Immature natural killer cell (primary cell): ENCODE measurements at regions not wholly inside any gene's neighbourhood (a gene's known extent, or its start where the extent isn't known, plus 50 kb on each side); places are given as distances from the start of the nearest gene placed in this dataset.

Experiments used
- DNase-seq, 3 donors: peaks; one replicate each; pipeline ENCODE4 v3.0.0; 2022; ENCODE audit warnings: mixed read lengths in 1 of 3
- H3K27ac Mint-ChIP-seq, 6 donors: one replicate each; pipeline ENCODE4 v1.8.0; 2020; ENCODE audit warnings: mixed read lengths in 6 of 6, mild to moderate bottlenecking in 5 of 6, inconsistent platforms in 4 of 6, moderate library complexity in 3 of 6
- H3K27me3 Mint-ChIP-seq, 3 donors: one replicate each; pipeline ENCODE4 v1.8.0; 2020 to 2021; ENCODE audit warnings: low read depth in 3 of 3, mild to moderate bottlenecking in 3 of 3, mixed read lengths in 3 of 3, moderate library complexity in 3 of 3, inconsistent platforms in 1 of 3
- H3K36me3 Mint-ChIP-seq, 3 donors: one replicate each; pipeline ENCODE4 v1.8.0; 2020; ENCODE audit warnings: mixed read lengths in 3 of 3, inconsistent platforms in 2 of 3, mild to moderate bottlenecking in 2 of 3
- H3K4me1 Mint-ChIP-seq, 2 donors: one replicate each; pipeline ENCODE4 v1.8.0; 2020; ENCODE audit warnings: inconsistent platforms in 2 of 2, mild to moderate bottlenecking in 2 of 2, mixed read lengths in 2 of 2, moderate library complexity in 1 of 2
- H3K4me3 Mint-ChIP-seq, 5 donors: one replicate each; pipeline ENCODE4 v1.8.0; 2020; ENCODE audit warnings: mild to moderate bottlenecking in 5 of 5, mixed read lengths in 5 of 5, inconsistent platforms in 3 of 5, moderate library complexity in 3 of 5
- H3K9me3 Mint-ChIP-seq, 6 donors: one replicate each; pipeline ENCODE4 v1.8.0; 2020; ENCODE audit warnings: mild to moderate bottlenecking in 6 of 6, mixed read lengths in 6 of 6, inconsistent platforms in 4 of 6, moderate library complexity in 3 of 6

DNA sequence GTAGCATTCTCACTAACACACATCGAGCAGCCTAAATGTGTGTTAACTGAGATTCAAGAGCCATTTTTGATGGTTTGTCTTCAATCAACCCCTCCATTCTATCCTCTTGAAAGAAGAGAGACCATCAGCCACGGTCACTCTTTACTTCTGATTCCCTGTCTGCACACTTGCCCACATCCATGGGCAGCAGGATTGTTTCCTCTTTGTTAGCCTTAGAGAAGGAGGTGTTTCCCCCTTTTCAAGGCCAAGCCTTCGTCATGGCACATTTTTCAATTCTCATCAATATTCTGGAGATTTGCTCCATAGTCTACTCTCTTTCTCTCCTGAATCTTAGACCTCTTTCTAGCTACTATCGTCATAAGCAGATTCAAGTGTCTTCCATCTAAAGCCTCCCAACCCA, 522.4 kb upstream of the NAALADL2 start:
- no peak overlapping the region for H3K4me3 Mint-ChIP-seq
- H3K27ac Mint-ChIP-seq, result no peak overlapping the region
- peaks cover 5 to 26% (median 13%) of the 10 kb centered on the region in 6 donors for H3K9me3 Mint-ChIP-seq
- peaks cover 0 to 2% (median 0%) of the 10 kb centered on the region in 3 donors for H3K27me3 Mint-ChIP-seq
- no peaks in the 10 kb centered on the region for H3K4me1 Mint-ChIP-seq
- no peaks in the 10 kb centered on the region for H3K36me3 Mint-ChIP-seq
- no peak for DNase-seq

DNA sequence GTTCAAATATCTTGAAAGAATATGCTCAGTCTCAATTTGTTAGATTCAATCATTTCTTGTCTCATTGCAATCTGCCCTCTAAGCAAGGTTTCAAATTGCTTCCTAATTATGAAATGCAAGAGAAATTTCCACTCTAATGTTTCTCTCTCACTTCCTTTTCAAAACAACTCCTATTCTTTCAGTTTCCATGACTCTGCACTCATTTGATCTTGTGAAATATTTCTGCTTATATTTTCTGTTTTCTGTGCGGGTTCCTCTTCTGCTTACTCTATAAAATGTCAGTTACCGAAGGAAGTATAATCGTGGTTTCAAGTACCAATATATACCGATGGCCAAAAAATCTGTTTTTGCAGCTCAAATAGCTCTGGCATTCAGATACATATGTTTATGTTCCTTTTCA, 521.9 kb upstream of the NAALADL2 start:
- peaks cover 0 to 2% (median 0%) of the 10 kb centered on the region in 3 donors for H3K27me3 Mint-ChIP-seq
- H3K27ac Mint-ChIP-seq, result no peak overlapping the region
- no peak for DNase-seq
- no peaks in the 10 kb centered on the region for H3K36me3 Mint-ChIP-seq
- peaks cover 5 to 26% (median 11%) of the 10 kb centered on the region in 6 donors for H3K9me3 Mint-ChIP-seq
- no peak overlapping the region for H3K4me3 Mint-ChIP-seq
- H3K4me1 Mint-ChIP-seq, result no peaks in the 10 kb centered on the region

DNA sequence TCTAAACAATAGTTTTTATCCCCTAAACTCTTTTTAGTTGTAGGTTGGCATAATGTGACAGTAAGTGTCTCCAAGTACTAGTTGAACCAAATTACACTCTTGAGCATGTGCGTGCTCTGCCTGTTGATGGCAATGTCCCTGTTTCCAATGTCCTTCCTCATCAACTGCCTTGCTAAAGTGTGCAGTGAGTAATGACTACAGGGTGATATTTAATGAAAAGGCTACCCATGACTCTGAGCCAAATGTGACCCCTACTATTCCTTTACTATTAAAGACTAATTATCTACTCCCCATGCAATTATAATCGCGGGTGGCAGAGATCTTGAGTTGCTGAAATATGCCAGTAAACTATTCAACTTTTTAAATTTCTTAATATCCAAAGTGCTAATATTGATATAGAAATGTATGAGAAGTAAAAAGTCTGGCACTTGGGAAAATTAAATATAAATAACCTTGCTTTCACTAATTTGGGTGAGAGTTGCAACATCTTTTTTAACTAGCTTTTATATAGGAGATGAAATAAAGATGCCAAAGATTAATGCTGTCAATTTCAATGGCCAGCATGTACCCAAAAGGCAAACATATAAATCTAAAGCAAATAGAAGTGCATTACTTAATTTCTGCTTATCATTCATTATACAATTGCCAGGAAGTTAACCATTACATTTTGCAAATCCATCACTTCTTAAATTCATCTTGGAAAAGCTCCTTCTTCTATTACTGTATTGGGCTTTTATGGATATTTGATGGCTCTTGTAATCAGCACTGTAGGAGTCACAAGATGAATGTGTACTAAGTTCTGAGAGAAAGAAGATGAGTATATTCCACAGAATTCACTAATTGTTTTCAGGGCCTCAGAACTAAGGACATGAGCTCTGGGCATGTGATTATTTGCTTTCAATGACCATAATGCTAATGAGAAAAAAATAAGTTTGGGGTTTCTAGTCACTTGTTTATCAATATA, 518.2 kb upstream of the NAALADL2 start:
- H3K4me3 Mint-ChIP-seq, result no peak overlapping the region
- H3K27ac Mint-ChIP-seq, result no peak overlapping the region
- peaks cover 0 to 2% (median 0%) of the 10 kb centered on the region in 3 donors for H3K27me3 Mint-ChIP-seq
- no peak for DNase-seq
- H3K9me3 Mint-ChIP-seq, result peaks cover 5 to 26% (median 7%) of the 10 kb centered on the region in 6 donors
- H3K4me1 Mint-ChIP-seq, result no peaks in the 10 kb centered on the region
- no peaks in the 10 kb centered on the region for H3K36me3 Mint-ChIP-seq

DNA sequence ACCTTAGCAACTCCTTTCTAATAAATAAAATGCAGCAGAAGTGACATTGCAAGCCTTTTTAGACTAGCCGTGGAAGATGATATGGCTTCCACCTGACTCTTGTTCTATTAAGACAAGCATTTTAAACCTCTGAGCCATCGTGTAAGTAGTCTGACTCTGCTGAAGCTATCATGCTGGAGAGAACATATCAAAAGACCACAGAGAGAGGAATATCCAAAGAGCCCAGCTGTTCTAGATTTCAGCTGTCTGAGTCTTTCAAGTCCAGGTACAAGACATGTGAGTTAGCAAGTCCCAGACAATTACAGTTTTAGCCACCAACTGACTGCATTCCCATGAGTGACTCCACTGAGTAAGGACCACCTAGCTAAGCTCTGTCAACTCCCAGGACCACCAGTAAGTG, 517.0 kb upstream of the NAALADL2 start:
- Mint-ChIP-seq H3K4me1 (no peaks in the 10 kb centered on the region), H3K4me3 (no peak overlapping the region), H3K9me3 (peaks cover 2 to 21% (median 5%) of the 10 kb centered on the region in 6 donors), H3K27ac (no peak overlapping the region), H3K36me3 (no peaks in the 10 kb centered on the region), H3K27me3 (peaks cover 0 to 2% (median 0%) of the 10 kb centered on the region in 3 donors)
- no peak for DNase-seq

DNA sequence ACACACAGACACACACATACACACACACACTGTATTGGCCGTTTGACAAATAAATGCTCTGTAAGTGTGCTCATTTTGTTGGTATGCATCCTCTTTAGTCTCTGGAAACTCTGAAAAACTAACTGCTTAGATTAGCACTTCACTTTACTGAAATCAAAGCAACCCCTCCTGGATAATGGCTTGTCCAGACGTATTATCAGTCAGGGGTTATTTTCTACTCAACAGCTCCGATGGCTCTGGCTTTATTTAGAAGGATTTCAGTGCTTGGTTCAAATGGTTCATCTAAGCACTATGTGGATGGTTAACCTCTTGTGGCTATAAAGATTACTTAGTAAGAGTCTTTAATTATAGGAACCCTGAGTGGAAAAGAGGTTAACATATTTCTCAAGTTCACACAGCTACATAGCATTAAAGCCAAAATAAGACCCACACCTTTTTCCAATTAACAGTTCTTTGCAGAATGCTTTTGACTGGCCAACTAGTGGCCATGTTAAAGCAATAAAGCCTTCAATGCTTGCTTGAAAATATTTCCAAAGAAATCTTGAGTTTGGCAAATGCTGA, 516.1 kb upstream of the NAALADL2 start:
- peaks cover 0 to 2% (median 0%) of the 10 kb centered on the region in 3 donors for H3K27me3 Mint-ChIP-seq
- H3K27ac Mint-ChIP-seq, result no peak overlapping the region
- H3K4me1 Mint-ChIP-seq, result no peaks in the 10 kb centered on the region
- H3K4me3 Mint-ChIP-seq, result no peak overlapping the region
- DNase-seq, result no peak
- H3K36me3 Mint-ChIP-seq, result peaks cover 0 to under 1% (median 0%) of the 10 kb centered on the region in 3 donors
- peaks cover 3 to 20% (median 7%) of the 10 kb centered on the region in 6 donors for H3K9me3 Mint-ChIP-seq

DNA sequence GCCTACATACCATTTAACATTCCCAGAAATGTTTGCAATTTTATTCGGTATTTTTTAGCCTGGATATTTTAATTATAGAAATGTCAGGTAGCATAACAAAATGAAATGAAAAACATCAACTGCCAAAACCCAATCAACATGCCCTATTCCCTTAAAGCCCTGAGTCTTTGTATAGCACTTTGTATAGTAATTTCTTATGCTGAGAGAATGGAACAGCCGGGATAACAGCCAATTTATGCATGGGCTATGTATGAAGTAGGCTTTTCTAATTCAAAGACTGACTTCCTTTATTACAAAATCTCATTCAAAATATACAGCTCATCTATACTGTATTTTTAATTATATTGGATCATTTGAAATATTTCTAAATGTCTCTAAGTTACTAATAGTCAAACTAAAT, 513.0 kb upstream of the NAALADL2 start:
- peaks cover 0 to 4% (median 0%) of the 10 kb centered on the region in 3 donors for H3K36me3 Mint-ChIP-seq
- H3K27me3 Mint-ChIP-seq, result no peaks in the 10 kb centered on the region
- no peak for DNase-seq
- peaks cover 0 to 32% (median 8%) of the 10 kb centered on the region in 6 donors for H3K9me3 Mint-ChIP-seq
- no peak overlapping the region for H3K27ac Mint-ChIP-seq
- H3K4me1 Mint-ChIP-seq, result no peaks in the 10 kb centered on the region
- H3K4me3 Mint-ChIP-seq, result no peak overlapping the region

DNA sequence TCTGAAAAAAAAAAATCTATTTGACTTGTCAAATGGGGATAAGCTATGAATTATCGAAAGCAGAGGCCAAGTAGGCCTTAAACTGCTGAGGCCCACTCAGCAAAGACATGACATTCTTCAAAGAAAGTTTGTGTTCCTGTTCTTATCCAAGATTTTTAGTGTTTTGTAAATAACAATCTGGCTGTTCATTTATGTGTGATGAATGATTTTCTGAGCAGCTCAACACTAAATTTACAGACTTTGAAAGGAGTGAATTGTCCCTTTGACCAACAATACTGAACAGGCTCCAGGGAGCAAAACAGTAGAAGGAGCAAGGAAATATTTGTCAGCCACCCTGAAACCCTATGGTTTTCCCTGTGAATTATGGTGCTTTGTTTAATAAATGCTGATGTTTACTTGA, 512.6 kb upstream of the NAALADL2 start:
- Mint-ChIP-seq H3K27ac (no peak overlapping the region), H3K4me1 (no peaks in the 10 kb centered on the region), H3K4me3 (no peak overlapping the region), H3K9me3 (peaks cover 0 to 36% (median 8%) of the 10 kb centered on the region in 6 donors), H3K36me3 (peaks cover 0 to 4% (median 0%) of the 10 kb centered on the region in 3 donors), H3K27me3 (no peaks in the 10 kb centered on the region)
- no peak for DNase-seq

DNA sequence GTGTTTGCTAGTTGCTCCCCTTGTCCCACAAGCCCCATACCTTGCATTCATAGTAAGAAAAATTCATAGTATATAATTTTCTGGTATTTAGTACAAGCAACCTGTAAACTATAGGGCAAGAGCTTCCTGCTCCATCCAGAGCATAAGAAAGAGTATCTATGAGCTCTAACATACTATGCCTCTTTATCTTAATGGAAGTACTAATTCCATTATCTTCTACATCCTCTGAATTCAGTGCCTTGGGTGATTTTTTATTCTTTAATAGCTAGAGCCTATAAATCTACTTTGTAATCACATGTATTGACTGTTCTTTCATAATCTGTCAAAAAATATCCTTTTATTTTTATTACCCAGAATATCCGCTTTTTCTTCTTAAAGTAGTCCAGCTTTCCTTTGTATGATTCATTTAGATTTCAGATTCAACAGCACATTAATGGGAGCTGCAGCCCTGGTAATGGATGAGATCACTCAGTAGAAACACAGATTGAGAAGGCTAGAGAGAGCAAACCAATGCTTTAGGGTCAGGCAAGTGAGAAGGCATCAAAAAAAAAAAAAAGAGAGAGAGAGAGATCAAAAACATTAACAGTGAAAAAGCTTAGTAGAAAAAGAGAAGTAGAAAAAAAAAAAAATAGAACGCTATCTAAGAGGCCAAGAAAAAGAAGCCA, 511.5 kb upstream of the NAALADL2 start:
- H3K9me3 Mint-ChIP-seq, result peaks cover 0 to 38% (median 9%) of the 10 kb centered on the region in 6 donors

DNA sequence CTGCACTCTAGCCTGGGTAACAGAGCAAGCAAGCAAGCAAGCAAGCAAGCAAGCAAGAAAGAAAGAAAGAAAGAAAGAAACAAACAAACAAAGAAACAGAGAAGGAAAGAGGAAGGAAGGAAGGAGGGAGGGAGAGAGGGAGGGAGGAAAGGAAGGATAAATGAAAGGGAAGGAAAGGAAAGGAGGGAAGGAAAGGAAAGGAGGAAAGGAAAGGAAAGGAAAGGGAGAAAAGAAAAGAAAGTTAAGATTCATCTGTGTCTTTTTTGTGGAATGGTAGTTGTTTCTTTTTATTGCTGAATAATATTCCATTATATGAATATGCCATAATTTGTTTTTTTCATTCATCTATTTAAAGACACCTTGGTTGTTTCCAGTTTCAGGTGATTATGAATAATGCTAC, 506.9 kb upstream of the NAALADL2 start:
- Mint-ChIP-seq H3K9me3 (peaks cover 2 to 33% (median 9%) of the 10 kb centered on the region in 6 donors), H3K27me3 (no peaks in the 10 kb centered on the region), H3K27ac (peak overlapping the region in 1 of 6 donors; percentile 26), H3K4me1 (no peaks in the 10 kb centered on the region), H3K36me3 (peaks cover 0 to 4% (median 0%) of the 10 kb centered on the region in 3 donors), H3K4me3 (no peak overlapping the region)
- DNase-seq, result no peak

More for the DNA sequence above, 511.5 kb upstream of the NAALADL2 start:
- Mint-ChIP-seq H3K4me1 (no peaks in the 10 kb centered on the region), H3K36me3 (peaks cover 0 to 4% (median 0%) of the 10 kb centered on the region in 3 donors), H3K27ac (no peak overlapping the region), H3K4me3 (no peak overlapping the region), H3K27me3 (no peaks in the 10 kb centered on the region)
- no peak for DNase-seq

DNA sequence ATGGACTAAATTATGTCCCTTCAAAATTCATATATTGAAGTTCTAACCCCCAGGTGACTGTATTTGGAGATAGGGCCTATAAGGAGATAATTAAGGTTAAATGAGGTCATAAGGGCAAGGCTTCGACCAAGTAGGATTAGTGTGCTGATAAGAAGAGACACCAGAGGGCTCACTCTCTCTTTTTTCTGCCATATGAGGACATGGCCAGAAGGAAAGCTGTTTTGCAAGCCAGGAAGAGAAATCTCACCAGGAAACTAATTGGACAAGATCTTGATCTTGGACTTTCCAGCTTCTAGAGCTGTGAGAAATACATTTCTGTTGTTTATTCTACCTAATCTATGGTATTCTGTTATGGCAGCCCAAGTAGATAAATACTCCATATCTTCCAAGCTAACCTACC, 503.6 kb upstream of the NAALADL2 start:
- Mint-ChIP-seq H3K27me3 (no peaks in the 10 kb centered on the region), H3K36me3 (no peaks in the 10 kb centered on the region), H3K27ac (no peak overlapping the region), H3K4me1 (no peaks in the 10 kb centered on the region), H3K4me3 (no peak overlapping the region), H3K9me3 (peaks cover 0 to 25% (median 7%) of the 10 kb centered on the region in 6 donors)
- DNase-seq, result no peak

DNA sequence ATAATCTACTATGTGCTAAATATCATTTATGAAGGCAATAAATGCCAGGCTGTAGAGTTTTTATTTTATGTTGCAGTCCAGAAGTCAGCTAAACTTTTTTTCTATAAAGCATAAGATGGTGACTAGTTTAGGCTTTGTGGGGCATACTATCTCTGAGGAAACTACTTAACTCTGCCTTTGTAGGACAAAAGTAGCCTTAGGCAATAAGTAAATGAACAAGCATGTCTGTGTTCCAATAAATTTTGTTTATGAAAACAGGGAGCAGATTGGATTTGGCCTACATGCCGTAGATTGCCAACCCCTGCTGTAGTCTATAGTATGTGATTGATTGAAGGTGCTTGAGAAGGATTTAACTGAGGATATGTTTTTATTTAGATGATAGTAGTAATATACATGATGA, 502.5 kb upstream of the NAALADL2 start:
- Mint-ChIP-seq H3K27me3 (no peaks in the 10 kb centered on the region), H3K36me3 (no peaks in the 10 kb centered on the region), H3K4me1 (no peaks in the 10 kb centered on the region)

DNA sequence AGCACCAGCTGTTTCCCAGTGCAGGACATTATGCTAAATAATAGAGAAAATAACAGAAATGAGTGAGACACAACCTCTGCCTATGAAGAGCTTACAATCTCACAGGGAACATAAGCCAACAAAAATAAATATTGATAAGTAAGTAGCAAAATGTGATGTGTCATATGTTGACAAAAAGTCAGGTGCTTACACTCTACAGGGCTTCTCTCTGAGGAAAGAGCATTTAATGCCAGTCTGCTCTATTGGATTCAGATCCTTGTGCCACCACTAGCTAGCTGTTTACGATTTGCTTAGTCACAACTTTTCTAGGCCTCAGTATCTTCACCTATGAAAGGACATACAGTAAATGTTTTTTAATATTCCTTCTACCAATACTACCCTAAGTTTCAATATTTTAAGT, 500.9 kb upstream of the NAALADL2 start:
- Mint-ChIP-seq H3K4me1 (no peaks in the 10 kb centered on the region), H3K27ac (no peak overlapping the region), H3K27me3 (no peaks in the 10 kb centered on the region), H3K9me3 (peaks cover 2 to 28% (median 8%) of the 10 kb centered on the region in 6 donors), H3K36me3 (no peaks in the 10 kb centered on the region), H3K4me3 (no peak overlapping the region)
- no peak for DNase-seq

More for the DNA sequence above, 502.5 kb upstream of the NAALADL2 start:
- Mint-ChIP-seq H3K9me3 (peaks cover 0 to 21% (median 7%) of the 10 kb centered on the region in 6 donors), H3K4me3 (no peak overlapping the region), H3K27ac (no peak overlapping the region)
- DNase-seq, result no peak

DNA sequence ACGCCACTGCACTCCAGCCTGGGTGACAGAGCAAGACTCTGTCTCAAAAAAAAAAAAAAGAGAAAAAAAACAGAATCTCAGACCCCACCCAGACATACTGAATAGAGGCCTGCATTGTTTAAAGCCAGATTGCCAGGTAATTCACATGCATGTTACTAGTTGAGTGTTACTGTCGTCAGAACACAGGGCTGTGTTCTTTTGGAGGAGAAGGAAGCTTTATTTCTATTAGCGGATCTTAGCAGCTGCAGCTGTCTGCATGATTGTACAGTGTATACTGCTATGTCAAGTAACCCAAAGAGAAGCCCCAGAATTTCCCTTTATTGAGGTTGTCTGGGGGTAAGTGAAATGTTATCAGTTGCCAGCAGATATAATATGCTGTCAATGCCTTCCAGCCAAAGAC, 496.6 kb upstream of the NAALADL2 start:
- no peaks in the 10 kb centered on the region for H3K4me1 Mint-ChIP-seq
- no peaks in the 10 kb centered on the region for H3K27me3 Mint-ChIP-seq
- H3K36me3 Mint-ChIP-seq, result no peaks in the 10 kb centered on the region
- no peak overlapping the region for H3K4me3 Mint-ChIP-seq
- DNase-seq, result no peak
- no peak overlapping the region for H3K27ac Mint-ChIP-seq
- H3K9me3 Mint-ChIP-seq, result peaks cover 0 to 28% (median 8%) of the 10 kb centered on the region in 6 donors

DNA sequence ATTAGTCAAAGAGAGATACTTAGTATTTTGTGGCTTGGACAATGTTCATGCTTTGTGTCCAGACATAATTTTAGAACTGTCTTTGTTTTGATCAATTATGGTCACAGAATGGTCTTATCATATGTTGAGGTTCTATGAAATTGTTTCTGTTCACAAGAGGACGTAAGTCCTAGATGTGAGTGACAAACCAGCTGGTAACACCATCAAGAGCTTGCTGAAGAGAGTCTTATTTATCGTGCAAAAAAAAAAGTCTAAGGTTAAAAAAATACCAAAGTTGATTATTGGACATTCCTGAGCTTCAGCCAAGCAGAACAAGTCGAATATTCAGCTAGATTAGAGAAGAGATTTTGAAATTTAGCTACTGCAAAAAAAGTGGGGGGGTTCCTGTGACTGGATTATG, 495.9 kb upstream of the NAALADL2 start:
- Mint-ChIP-seq H3K4me1 (no peaks in the 10 kb centered on the region), H3K27me3 (no peaks in the 10 kb centered on the region), H3K27ac (no peak overlapping the region), H3K9me3 (peaks cover 0 to 34% (median 9%) of the 10 kb centered on the region in 6 donors), H3K4me3 (no peak overlapping the region), H3K36me3 (no peaks in the 10 kb centered on the region)
- DNase-seq, result no peak
